Mammary epithelial cell (primary cell): ENCODE measurements at regions not wholly inside any gene's neighbourhood (a gene's known extent, or its start where the extent isn't known, plus 50 kb on each side); places are given as distances from the start of the nearest gene placed in this dataset.

Experiments
- EZH2 ChIP-seq: IDR thresholded peaks from 2 replicates; pipeline ENCODE4 v1.6.1; 2012; ENCODE audit warnings: low read length, inconsistent platforms, borderline replicate concordance
- TF ChIP-seq, protein P1 (sequence below), 2 donors: IDR thresholded peaks in 1 of 2; conservative IDR thresholded peaks in 1 of 2; 2 replicates each; pipeline ENCODE4 v1.5.1; 2011 to 2012; ENCODE audit warnings: inconsistent platforms in 2 of 2, low read length in 2 of 2, mild to moderate bottlenecking in 2 of 2, control low read depth in 1 of 2, low read depth in 1 of 2; ENCODE audit not compliant: insufficient read depth in 1 of 2; ENCODE audit errors: extremely low read depth in 1 of 2

DNA sequence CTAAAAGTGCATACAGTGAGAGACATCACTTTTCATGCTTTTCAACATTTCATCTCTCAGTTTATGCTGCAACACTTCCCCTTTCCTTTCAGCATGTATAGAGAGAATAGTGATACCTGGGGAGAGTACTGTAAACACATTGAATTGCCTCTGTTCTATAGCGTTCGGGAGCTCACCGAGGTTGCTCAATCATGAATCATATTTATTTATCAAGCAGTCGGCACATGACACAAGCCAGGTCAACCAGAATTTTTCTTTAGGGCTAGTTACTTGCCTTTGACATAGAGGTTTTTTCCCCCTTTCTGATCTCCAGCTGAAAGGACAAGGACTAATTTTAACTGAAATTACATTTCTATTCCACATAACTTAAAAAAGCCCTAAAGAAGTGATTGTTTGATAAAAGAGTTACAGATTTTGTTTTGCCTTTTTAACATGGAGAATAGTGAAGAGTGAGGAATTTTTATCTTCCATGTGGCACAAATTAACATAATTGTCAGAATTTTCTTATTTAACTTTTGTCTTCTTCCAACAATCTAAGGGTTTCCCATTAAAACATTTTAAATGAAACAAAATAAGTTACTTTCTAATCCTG is 690.9 kb upstream of the TMEFF2 start:
- TF ChIP-seq, protein P1, sequence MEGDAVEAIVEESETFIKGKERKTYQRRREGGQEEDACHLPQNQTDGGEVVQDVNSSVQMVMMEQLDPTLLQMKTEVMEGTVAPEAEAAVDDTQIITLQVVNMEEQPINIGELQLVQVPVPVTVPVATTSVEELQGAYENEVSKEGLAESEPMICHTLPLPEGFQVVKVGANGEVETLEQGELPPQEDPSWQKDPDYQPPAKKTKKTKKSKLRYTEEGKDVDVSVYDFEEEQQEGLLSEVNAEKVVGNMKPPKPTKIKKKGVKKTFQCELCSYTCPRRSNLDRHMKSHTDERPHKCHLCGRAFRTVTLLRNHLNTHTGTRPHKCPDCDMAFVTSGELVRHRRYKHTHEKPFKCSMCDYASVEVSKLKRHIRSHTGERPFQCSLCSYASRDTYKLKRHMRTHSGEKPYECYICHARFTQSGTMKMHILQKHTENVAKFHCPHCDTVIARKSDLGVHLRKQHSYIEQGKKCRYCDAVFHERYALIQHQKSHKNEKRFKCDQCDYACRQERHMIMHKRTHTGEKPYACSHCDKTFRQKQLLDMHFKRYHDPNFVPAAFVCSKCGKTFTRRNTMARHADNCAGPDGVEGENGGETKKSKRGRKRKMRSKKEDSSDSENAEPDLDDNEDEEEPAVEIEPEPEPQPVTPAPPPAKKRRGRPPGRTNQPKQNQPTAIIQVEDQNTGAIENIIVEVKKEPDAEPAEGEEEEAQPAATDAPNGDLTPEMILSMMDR (conservative IDR thresholded peaks at IDR 0.05 in 1 of 2, IDR thresholded peaks at IDR 0.05 in 1 of 2; ENCODE audit: extremely low read depth in 1 of 2, insufficient read depth in 1 of 2, low read depth in 1 of 2, low read length in 2 of 2): no peak
- no peak for TF ChIP-seq EZH2
